ENCODE measurements at regions not wholly inside any gene's neighbourhood (a gene's known extent, or its start where the extent isn't known, plus 50 kb on each side); places are given as distances from the start of the nearest gene placed in this dataset.
"Not testable (repeated sequence)": the region's sequence is repeated elsewhere in the genome, so short reads cannot be mapped to it uniquely, and the experiment has no call there.

GRCh38 chr1:238916828-238917227, 469.5 kb upstream of the CHRM3 start:
- no peaks in the 10 kb centered on the region for H3K36me3 Mint-ChIP-seq
- ATAC-seq = no peak
- H3K27ac Mint-ChIP-seq = no peak overlapping the region
- H3K9me3 Mint-ChIP-seq = peaks cover 14% of the 10 kb centered on the region
- DNase-seq (ENCODE audit: low spot score in 2 of 2) = no peak
- H3K4me1 Mint-ChIP-seq = no peaks in the 10 kb centered on the region
- no peak overlapping the region for H3K4me3 Mint-ChIP-seq

- DNase-seq (ENCODE audit: low spot score in 2 of 2) (no peak), ATAC-seq (no peak)
- Mint-ChIP-seq H3K27ac (no peak overlapping the region), H3K4me3 (no peak overlapping the region), H3K9me3 (peaks cover 20% of the 10 kb centered on the region), H3K36me3 (no peaks in the 10 kb centered on the region), H3K4me1 (no peaks in the 10 kb centered on the region)
Observed at GRCh38 chr1:238914346-238914745, 472.0 kb upstream of the CHRM3 start.

- no peak for DNase-seq (ENCODE audit: low spot score in 2 of 2)
- ATAC-seq = no peak
- Mint-ChIP-seq H3K9me3 (peaks cover 20% of the 10 kb centered on the region), H3K27ac (no peak overlapping the region), H3K4me3 (no peak overlapping the region), H3K4me1 (no peaks in the 10 kb centered on the region), H3K36me3 (no peaks in the 10 kb centered on the region)
Observed at GRCh38 chr1:238913210-238913609, 473.2 kb upstream of the CHRM3 start.

- no peak for ATAC-seq
- Mint-ChIP-seq H3K9me3 (peaks cover 26% of the 10 kb centered on the region), H3K36me3 (no peaks in the 10 kb centered on the region), H3K4me1 (no peaks in the 10 kb centered on the region), H3K27ac (no peak overlapping the region), H3K4me3 (no peak overlapping the region)
- DNase-seq (ENCODE audit: low spot score in 2 of 2) = no peak
Observed at GRCh38 chr1:238912148-238912547, 474.2 kb upstream of the CHRM3 start.

- H3K4me1 Mint-ChIP-seq; H3K4me3 Mint-ChIP-seq; DNase-seq (ENCODE audit: low spot score in 2 of 2); H3K27ac Mint-ChIP-seq; H3K36me3 Mint-ChIP-seq; ATAC-seq: not testable (repeated sequence)
- H3K9me3 Mint-ChIP-seq = peaks cover 28% of the 10 kb centered on the region
Observed at GRCh38 chr1:238902752-238903151, 483.6 kb upstream of the CHRM3 start.

GRCh38 chr1:238900334-238900865, 486.0 kb upstream of the CHRM3 start:
- DNase-seq (ENCODE audit: low spot score in 2 of 2) = no peak
- Mint-ChIP-seq H3K4me3 (no peak overlapping the region), H3K9me3 (peaks cover 28% of the 10 kb centered on the region), H3K4me1 (no peaks in the 10 kb centered on the region), H3K27ac (no peak overlapping the region), H3K36me3 (no peaks in the 10 kb centered on the region)
- no peak for ATAC-seq

- no peak for DNase-seq (ENCODE audit: low spot score in 2 of 2)
- H3K4me3 Mint-ChIP-seq = no peak overlapping the region
- no peaks in the 10 kb centered on the region for H3K4me1 Mint-ChIP-seq
- H3K27ac Mint-ChIP-seq = no peak overlapping the region
- no peak for ATAC-seq
- H3K9me3 Mint-ChIP-seq = peaks cover 25% of the 10 kb centered on the region
- no peaks in the 10 kb centered on the region for H3K36me3 Mint-ChIP-seq
Observed at GRCh38 chr1:238898856-238899255, 487.5 kb upstream of the CHRM3 start.

- H3K27ac Mint-ChIP-seq = no peak overlapping the region
- H3K4me3 Mint-ChIP-seq = no peak overlapping the region
- no peaks in the 10 kb centered on the region for H3K36me3 Mint-ChIP-seq
- DNase-seq (ENCODE audit: low spot score in 2 of 2) (no peak), ATAC-seq (no peak)
- H3K9me3 Mint-ChIP-seq = peaks cover 12% of the 10 kb centered on the region
- H3K4me1 Mint-ChIP-seq = no peaks in the 10 kb centered on the region
Observed at GRCh38 chr1:238895911-238896310, 490.5 kb upstream of the CHRM3 start.

- no peak overlapping the region for H3K4me3 Mint-ChIP-seq
- no peaks in the 10 kb centered on the region for H3K4me1 Mint-ChIP-seq
- DNase-seq (ENCODE audit: low spot score in 2 of 2) (no peak), ATAC-seq (no peak)
- peaks cover 9% of the 10 kb centered on the region for H3K9me3 Mint-ChIP-seq
- H3K27ac Mint-ChIP-seq = no peak overlapping the region
- H3K36me3 Mint-ChIP-seq = no peaks in the 10 kb centered on the region
Observed at GRCh38 chr1:238892612-238893011, 493.8 kb upstream of the CHRM3 start.

GRCh38 chr1:238861342-238862066, 524.9 kb upstream of the CHRM3 start:
- no peak for DNase-seq (ENCODE audit: low spot score in 2 of 2)
- no peak for ATAC-seq
- Mint-ChIP-seq H3K9me3 (peaks cover 13% of the 10 kb centered on the region), H3K4me1 (no peaks in the 10 kb centered on the region), H3K36me3 (no peaks in the 10 kb centered on the region), H3K27ac (no peak overlapping the region), H3K4me3 (no peak overlapping the region)

GRCh38 chr1:238833919-238834318, 552.4 kb upstream of the CHRM3 start:
- Mint-ChIP-seq H3K27ac (no peak overlapping the region), H3K4me1 (no peaks in the 10 kb centered on the region), H3K36me3 (no peaks in the 10 kb centered on the region), H3K4me3 (no peak overlapping the region), H3K9me3 (peaks cover 16% of the 10 kb centered on the region)
- no peak for DNase-seq (ENCODE audit: low spot score in 2 of 2)
- ATAC-seq = no peak

- H3K27ac Mint-ChIP-seq = no peak overlapping the region
Observed at GRCh38 chr1:238832106-238832505, 554.3 kb upstream of the CHRM3 start.

GRCh38 chr1:238830036-238830611, 556.2 kb upstream of the CHRM3 start:
- H3K36me3 Mint-ChIP-seq = no peaks in the 10 kb centered on the region
- ATAC-seq (no peak), DNase-seq (ENCODE audit: low spot score in 2 of 2) (no peak)
- no peak overlapping the region for H3K27ac Mint-ChIP-seq
- peaks cover 8% of the 10 kb centered on the region for H3K9me3 Mint-ChIP-seq
- H3K4me3 Mint-ChIP-seq = no peak overlapping the region
- H3K4me1 Mint-ChIP-seq = no peaks in the 10 kb centered on the region

More at GRCh38 chr1:238832106-238832505, 554.3 kb upstream of the CHRM3 start:
- Mint-ChIP-seq H3K9me3 (peaks cover 8% of the 10 kb centered on the region), H3K36me3 (no peaks in the 10 kb centered on the region), H3K4me3 (no peak overlapping the region), H3K4me1 (no peaks in the 10 kb centered on the region)
- DNase-seq (ENCODE audit: low spot score in 2 of 2) = no peak
- ATAC-seq = no peak

- no peak for DNase-seq (ENCODE audit: low spot score in 2 of 2)
- Mint-ChIP-seq H3K36me3 (no peaks in the 10 kb centered on the region), H3K4me1 (no peaks in the 10 kb centered on the region), H3K4me3 (no peak overlapping the region), H3K27ac (no peak overlapping the region), H3K9me3 (peaks cover 14% of the 10 kb centered on the region)
- no peak for ATAC-seq
Observed at GRCh38 chr1:238826891-238827290, 559.5 kb upstream of the CHRM3 start.

- Mint-ChIP-seq H3K4me1 (no peaks in the 10 kb centered on the region), H3K27ac (no peak overlapping the region), H3K36me3 (no peaks in the 10 kb centered on the region), H3K9me3 (peaks cover 7% of the 10 kb centered on the region), H3K4me3 (no peak overlapping the region)
- ATAC-seq (no peak), DNase-seq (ENCODE audit: low spot score in 2 of 2) (no peak)
Observed at GRCh38 chr1:238823416-238823815, 563.0 kb upstream of the CHRM3 start.

GRCh38 chr1:238811211-238811879, 575.0 kb upstream of the CHRM3 start:
- Mint-ChIP-seq H3K27ac (no peak overlapping the region), H3K36me3 (no peaks in the 10 kb centered on the region), H3K9me3 (peaks cover 24% of the 10 kb centered on the region), H3K4me3 (no peak overlapping the region), H3K4me1 (no peaks in the 10 kb centered on the region)
- ATAC-seq = no peak
- no peak for DNase-seq (ENCODE audit: low spot score in 2 of 2)

All from stimulated activated effector memory CD8-positive, alpha-beta T cell treated with anti-CD3 and anti-CD28 coated beads, Interleukin-12 subunit alpha, Interleukin-12 subunit beta, amount 100 ng/mL, for 72 hours (primary cell).